H4 (cell line): ENCODE measurements at regions not wholly inside any gene's neighbourhood (a gene's known extent, or its start where the extent isn't known, plus 50 kb on each side); places are given as distances from the start of the nearest gene placed in this dataset.
"Not testable (repeated sequence)": the region's sequence is repeated elsewhere in the genome, so short reads cannot be mapped to it uniquely, and the experiment has no call there.

Experiments used
- DNase-seq: peaks from one replicate; pipeline ENCODE4 v3.0.0-alpha.2; 2015; ENCODE audit warnings: low spot score

GRCh38 chr5:74534397-74535129 is 106.0 kb downstream of the ENC1 start:
- no peak for DNase-seq

- DNase-seq = no peak
Measured at GRCh38 chr5:74530326-74531050, 110.0 kb downstream of the ENC1 start.

DNA sequence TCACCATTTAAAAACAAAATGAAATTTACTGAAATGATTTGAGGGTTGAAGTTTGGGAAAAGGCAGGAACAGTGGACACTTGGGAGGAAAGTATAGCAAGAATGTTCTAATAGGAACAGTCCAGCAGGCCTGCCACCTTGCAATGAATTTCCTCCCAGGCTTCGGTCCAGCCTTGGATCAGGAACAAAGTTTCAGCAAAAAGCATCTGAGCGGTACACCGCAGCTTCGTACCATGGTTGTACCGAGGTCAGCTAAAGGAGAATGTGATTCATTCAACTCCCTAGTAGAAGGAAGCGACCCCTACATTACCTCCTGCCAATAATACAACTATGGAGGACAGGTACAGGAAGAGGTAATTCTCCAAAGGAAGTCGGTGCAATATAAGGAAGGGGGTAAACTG is 111.4 kb downstream of the ENC1 start:
- DNase-seq = no peak

DNA sequence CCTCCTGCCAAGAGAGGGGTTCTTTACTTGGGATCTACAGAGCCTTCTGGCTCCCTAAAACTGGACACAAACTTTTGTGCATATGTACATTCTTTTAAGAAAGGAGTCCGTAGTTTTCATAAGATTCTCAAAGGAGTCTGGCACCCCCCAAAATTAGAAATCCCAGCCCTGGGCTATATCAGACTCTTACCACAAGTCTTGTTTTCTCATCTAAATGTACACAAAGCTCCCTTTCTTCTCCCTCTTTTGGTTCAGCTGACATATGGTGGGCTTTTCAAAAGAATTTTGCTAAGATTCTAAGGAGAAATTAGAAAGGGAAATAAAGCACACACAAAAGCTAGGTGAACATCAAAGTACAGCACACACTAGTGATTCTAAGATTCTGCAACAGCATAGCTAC is 114.4 kb downstream of the ENC1 start:
- no peak for DNase-seq

DNA sequence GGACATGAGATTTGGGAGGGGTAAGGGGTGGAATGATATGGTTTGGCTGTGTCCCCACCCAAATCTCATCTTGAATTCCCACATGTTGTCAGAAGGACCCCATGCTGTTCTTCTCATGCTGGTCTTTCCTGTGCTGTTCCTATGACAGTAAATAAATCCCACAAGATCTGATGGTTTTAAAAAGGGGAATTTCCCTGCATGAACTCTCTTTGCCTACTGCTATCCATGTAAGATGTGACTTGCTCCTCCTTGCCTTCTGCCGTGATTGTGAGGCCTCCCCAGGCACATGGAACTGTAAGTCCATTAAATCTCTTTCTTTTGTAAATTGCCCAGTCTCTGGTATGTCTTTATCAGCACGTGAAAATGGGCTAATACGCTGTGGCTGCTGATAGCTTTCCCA is 115.8 kb downstream of the ENC1 start:
- not testable (repeated sequence) for DNase-seq

GRCh38 chr5:74523698-74524097 is 116.8 kb downstream of the ENC1 start:
- not testable (repeated sequence) for DNase-seq

DNA sequence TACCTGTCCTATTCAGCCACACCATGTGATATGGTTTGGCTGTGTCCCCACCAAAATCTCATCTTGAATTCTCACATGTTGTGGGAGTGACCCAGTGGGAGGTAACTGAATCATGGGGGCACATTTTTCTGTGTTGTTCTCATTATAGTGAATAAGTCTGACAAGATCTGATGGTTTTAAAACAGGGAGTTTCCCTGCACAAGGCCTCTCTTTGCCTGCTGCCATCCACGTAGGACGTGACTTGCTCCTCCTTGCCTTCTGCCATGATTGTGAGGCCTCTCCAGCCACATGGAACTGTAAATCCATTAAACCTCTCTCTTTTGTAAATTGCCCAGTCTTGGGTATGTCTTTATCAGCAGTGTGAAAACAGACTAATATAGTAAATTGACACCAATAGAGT is 117.7 kb downstream of the ENC1 start:
- not testable (repeated sequence) for DNase-seq

DNA sequence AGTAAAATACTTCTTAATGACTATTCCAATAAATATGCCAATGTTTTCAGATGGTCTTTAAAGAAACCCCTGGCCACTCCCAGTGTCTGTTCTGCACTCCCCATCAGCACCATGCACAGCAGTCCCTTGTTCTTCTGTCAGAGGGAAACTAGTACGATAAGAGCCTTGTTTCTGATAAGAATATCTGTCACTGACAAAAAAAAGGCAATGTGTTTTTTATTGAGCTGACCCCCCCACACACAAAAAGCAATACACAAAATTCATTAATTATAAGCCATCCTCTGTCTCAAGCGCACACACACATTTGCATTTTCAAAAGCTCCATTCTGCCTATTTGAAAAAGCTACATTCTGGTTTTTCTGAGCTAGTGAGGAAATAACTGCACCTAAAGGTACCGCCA is 119.1 kb downstream of the ENC1 start:
- no peak for DNase-seq

- no peak for DNase-seq
Measured at GRCh38 chr5:74519679-74520078, 120.8 kb downstream of the ENC1 start.

- DNase-seq = no peak
Measured at GRCh38 chr5:74519161-74519571, 121.4 kb downstream of the ENC1 start.

- DNase-seq = no peak
Measured at GRCh38 chr5:74517700-74518099, 122.8 kb downstream of the ENC1 start.

DNA sequence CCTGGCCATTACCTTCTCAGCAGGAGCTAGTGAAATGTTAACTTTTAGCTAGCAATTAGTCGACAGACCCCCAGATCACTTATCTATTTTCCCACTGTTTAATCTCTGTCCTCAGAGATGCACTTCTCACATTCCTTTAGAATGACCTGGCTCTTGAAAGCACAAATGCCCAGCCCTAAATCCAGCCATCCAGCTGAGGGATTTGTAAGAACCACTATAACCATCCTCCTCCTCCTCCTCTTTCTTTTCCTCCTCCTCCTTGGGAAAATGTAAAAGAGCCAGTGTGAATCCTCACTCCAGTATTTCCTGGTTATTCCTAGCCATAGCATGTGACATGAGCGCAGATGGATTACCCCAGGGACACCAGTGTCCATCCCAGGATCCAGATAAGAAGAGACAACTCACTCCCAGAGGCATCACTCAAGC is 124.3 kb downstream of the ENC1 start:
- no peak for DNase-seq

DNA sequence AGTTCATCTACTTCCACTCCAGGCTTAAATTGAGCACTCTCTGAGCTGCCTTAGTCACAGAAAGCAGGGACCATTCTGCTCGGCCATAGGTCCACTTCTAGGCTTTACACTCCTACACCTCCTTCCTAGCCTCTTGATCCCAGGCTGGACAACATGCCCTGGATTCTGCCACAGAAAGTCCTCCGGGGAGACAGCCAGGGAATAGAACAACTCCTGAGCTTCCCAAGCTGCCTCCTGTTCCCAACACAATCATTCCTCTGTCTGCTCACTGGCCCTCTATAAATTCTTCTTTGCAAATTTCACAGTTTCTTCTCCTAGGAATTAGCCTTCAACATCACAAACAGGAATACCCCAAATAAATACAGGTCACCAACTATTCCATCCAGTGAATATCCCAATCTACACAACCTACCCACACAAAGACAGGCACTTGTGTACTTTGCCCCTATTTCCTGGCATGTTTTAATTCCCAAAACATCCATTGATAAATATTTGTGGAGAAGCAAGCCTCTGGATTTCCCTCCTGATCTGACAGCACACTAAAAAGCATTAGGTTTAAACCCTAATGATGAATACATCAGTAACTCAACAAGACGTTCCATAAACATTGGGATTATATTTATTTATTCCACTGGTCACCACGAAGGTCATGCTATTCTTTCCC is 125.5 kb downstream of the ENC1 start:
- no peak for DNase-seq

GRCh38 chr5:74511770-74512169 is 128.8 kb downstream of the ENC1 start:
- DNase-seq = not testable (repeated sequence)

DNA sequence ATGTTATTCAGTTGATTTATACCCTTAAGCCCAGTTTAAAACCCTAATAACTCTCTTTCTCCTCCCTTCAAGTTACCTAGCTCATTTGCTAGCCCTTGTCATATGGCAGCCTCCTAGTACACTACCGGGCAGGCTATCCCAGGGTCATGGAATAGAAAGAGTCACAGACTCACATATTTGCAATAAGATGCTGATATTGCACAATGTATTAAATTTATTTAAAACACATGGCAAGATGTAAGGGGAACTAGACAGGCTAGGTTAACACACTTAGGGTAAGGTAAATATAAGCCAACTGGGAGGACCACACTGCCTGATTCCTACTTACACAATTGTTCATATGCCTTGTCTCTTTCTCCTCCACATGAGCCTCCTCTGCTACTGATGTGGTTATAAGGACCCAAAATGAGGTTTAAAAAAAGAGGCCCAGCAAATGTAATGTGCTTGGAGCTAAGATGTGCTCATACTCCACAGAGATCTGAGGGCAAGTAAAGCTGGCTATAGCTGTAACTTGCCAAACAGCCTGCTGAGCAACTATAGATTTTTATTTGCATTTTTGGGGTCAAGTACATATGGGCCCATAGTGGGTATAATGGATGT is 130.0 kb downstream of the ENC1 start:
- DNase-seq = no peak

DNA sequence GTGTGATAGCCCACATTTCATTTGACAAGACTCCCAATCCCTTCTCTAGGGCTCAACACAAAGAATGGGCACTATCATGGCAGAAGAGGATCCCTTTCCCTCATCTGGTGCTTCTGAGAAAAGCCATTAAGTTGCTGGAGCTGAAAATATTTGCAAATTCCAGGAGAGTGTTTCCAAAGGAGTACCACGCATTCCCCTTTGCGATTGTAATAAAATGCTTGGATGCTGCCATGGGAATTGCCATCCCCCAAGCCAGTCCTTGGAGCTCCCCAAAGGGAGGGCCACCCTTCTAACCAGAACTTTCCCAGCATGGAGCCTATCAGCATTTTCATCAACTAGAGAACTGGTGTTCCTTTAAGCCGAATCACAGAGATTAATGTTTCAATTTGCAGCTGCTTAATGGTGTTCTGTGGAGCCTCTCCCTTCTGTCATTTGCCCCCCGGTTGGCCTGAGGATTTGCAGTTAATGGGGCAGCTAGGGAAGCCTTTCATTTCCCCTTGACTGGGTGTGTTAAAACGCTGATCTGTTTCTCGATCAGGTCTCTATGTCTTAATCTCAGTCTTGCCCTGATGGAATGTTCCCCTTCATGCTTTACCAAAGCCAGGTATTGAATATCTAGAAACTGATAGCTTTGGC is 133.0 kb downstream of the ENC1 start:
- no peak for DNase-seq

DNA sequence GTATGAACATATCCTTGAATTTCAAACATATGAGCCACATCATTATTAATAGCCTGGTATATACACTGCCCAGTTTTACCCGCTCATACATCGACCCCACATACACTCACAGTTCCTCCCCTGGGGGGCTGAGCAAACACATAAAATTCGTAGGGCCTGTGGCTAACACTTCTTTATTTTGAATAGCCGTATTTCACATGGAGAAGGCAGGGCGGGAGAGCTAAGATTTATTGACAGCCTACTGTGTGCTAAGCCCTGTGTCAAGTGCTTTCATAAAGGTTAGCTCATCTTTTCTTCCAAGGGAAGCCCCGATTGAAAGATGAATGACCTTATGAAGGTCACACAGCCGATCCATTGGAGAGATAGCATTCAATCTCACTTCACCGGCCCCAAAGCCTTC is 134.4 kb downstream of the ENC1 start:
- DNase-seq = no peak

GRCh38 chr5:74504463-74504862 is 136.1 kb downstream of the ENC1 start:
- DNase-seq = no peak

GRCh38 chr5:74502479-74502950 is 138.0 kb downstream of the ENC1 start:
- no peak for DNase-seq

- no peak for DNase-seq
Measured at GRCh38 chr5:74501674-74502478, 138.7 kb downstream of the ENC1 start.
